Parathyroid adenoma (tissue), 2 donors: ENCODE measurements at regions not wholly inside any gene's neighbourhood (a gene's known extent, or its start where the extent isn't known, plus 50 kb on each side); places are given as distances from the start of the nearest gene placed in this dataset.

Source experiments
- H2AFZ ChIP-seq: fragments of 300-600 bp; sonication (generic); one replicate; pipeline ENCODE4 v1.7.0; 2017; ENCODE audit warnings: antibody characterized with exemption, mild to moderate bottlenecking
- H3K27ac ChIP-seq: fragments of 300-600 bp; sonication (generic); one replicate; pipeline ENCODE4 v1.7.0; 2017
- H3K27me3 ChIP-seq: fragments of 300-600 bp; sonication (generic); one replicate; pipeline ENCODE4 v1.7.0; 2017; ENCODE audit warnings: low read length; ENCODE audit not compliant: control insufficient read depth, insufficient read depth
- H3K36me3 ChIP-seq: fragments of 300-600 bp; sonication (generic); one replicate; pipeline ENCODE4 v1.7.0; 2017; ENCODE audit warnings: low read length; ENCODE audit not compliant: control insufficient read depth, insufficient read depth
- H3K4me1 ChIP-seq: fragments of 300-600 bp; sonication (generic); one replicate; pipeline ENCODE4 v1.7.0; 2017; ENCODE audit warnings: control low read depth
- H3K4me2 ChIP-seq: fragments of 300-600 bp; sonication (generic); one replicate; pipeline ENCODE4 v1.7.0; 2017; ENCODE audit warnings: low read length
- H3K4me3 ChIP-seq: fragments of 300-600 bp; sonication (generic); one replicate; pipeline ENCODE4 v1.7.0; 2017; ENCODE audit warnings: low read depth, low read length
- H3K79me2 ChIP-seq: fragments of 300-600 bp; sonication (generic); one replicate; pipeline ENCODE4 v1.7.0; 2017; ENCODE audit warnings: control low read depth
- H3K9ac ChIP-seq: fragments of 300-600 bp; sonication (generic); one replicate; pipeline ENCODE4 v1.7.0; 2017; ENCODE audit warnings: mild to moderate bottlenecking
- H3K9me3 ChIP-seq: fragments of 300-600 bp; sonication (generic); one replicate; pipeline ENCODE4 v1.7.0; 2017; ENCODE audit warnings: low read length; ENCODE audit not compliant: control insufficient read depth
- CTCF ChIP-seq: fragments of 300-600 bp; sonication (generic); IDR thresholded peaks from one replicate; pipeline ENCODE4 v1.7.0; 2017; ENCODE audit warnings: antibody characterized with exemption, mild to moderate bottlenecking
- donor health status: primary hyperparathyroidism.

- no peak for TF ChIP-seq CTCF
- Histone ChIP-seq H3K36me3 (no peaks in the 10 kb centered on the region), H2AFZ (no peak overlapping the region), H3K4me1 (no peaks in the 10 kb centered on the region), H3K79me2 (no peaks in the 10 kb centered on the region), H3K9me3 (no peaks in the 10 kb centered on the region), H3K4me2 (no peak overlapping the region), H3K27me3 (no peaks in the 10 kb centered on the region), H3K27ac (no peak overlapping the region), H3K9ac (no peak overlapping the region), H3K4me3 (no peak overlapping the region)
These were observed 165.5 kb downstream of the NOC3L start for GRCh38 chr10:94197241-94197640.

GRCh38 chr10:94198324-94198723, 164.4 kb downstream of the NOC3L start:
- H3K79me2 ChIP-seq = no peaks in the 10 kb centered on the region
- H3K27me3 ChIP-seq = no peaks in the 10 kb centered on the region
- H2AFZ ChIP-seq = no peak overlapping the region
- H3K4me2 ChIP-seq = no peak overlapping the region
- H3K9me3 ChIP-seq = no peaks in the 10 kb centered on the region
- H3K4me1 ChIP-seq = no peaks in the 10 kb centered on the region
- H3K27ac ChIP-seq = no peak overlapping the region
- no peaks in the 10 kb centered on the region for H3K36me3 ChIP-seq
- H3K9ac ChIP-seq = no peak overlapping the region
- no peak overlapping the region for H3K4me3 ChIP-seq
- no peak for TF ChIP-seq CTCF

GRCh38 chr10:94199565-94199964, 163.2 kb downstream of the NOC3L start:
- Histone ChIP-seq H3K27ac (no peak overlapping the region), H3K9ac (no peak overlapping the region), H3K4me2 (no peak overlapping the region), H3K4me3 (no peak overlapping the region), H3K9me3 (no peaks in the 10 kb centered on the region), H3K4me1 (no peaks in the 10 kb centered on the region), H3K79me2 (no peaks in the 10 kb centered on the region), H3K27me3 (no peaks in the 10 kb centered on the region), H2AFZ (no peak overlapping the region), H3K36me3 (no peaks in the 10 kb centered on the region)
- no peak for TF ChIP-seq CTCF

GRCh38 chr10:94200146-94200837, 162.4 kb downstream of the NOC3L start:
- no peak for TF ChIP-seq CTCF

GRCh38 chr10:94205396-94205831, 157.3 kb downstream of the NOC3L start:
- Histone ChIP-seq H3K27ac (no peak overlapping the region), H3K4me2 (no peak overlapping the region), H3K79me2 (no peaks in the 10 kb centered on the region), H3K9me3 (no peaks in the 10 kb centered on the region), H2AFZ (no peak overlapping the region), H3K4me1 (no peaks in the 10 kb centered on the region), H3K27me3 (no peaks in the 10 kb centered on the region), H3K4me3 (no peak overlapping the region), H3K9ac (no peak overlapping the region), H3K36me3 (no peaks in the 10 kb centered on the region)
- no peak for TF ChIP-seq CTCF

More at GRCh38 chr10:94200146-94200837, 162.4 kb downstream of the NOC3L start:
- no peaks in the 10 kb centered on the region for H3K9me3 ChIP-seq
- no peak overlapping the region for H2AFZ ChIP-seq
- H3K36me3 ChIP-seq = no peaks in the 10 kb centered on the region
- H3K79me2 ChIP-seq = no peaks in the 10 kb centered on the region
- H3K4me1 ChIP-seq = no peaks in the 10 kb centered on the region
- H3K4me3 ChIP-seq = no peak overlapping the region
- no peak overlapping the region for H3K27ac ChIP-seq
- no peaks in the 10 kb centered on the region for H3K27me3 ChIP-seq
- H3K4me2 ChIP-seq = no peak overlapping the region
- H3K9ac ChIP-seq = no peak overlapping the region
